HEK293 (cell line): ENCODE measurements at regions not wholly inside any gene's neighbourhood (a gene's known extent, or its start where the extent isn't known, plus 50 kb on each side); places are given as distances from the start of the nearest gene placed in this dataset.

Experiments
- GLI4 ChIP-seq: fragments of 450-650 bp; formaldehyde crosslinking; IDR thresholded peaks from 2 replicates; pipeline ENCODE4 v1.5.1; 2016; ENCODE audit warnings: missing biosample characterization, missing genetic modification characterization
- ZNF24 ChIP-seq: fragments of 450-650 bp; formaldehyde crosslinking; IDR thresholded peaks from 2 replicates; pipeline ENCODE4 v1.5.1; 2016; ENCODE audit warnings: missing biosample characterization, missing genetic modification characterization
- ZNF473 ChIP-seq: fragments of 450-650 bp; formaldehyde crosslinking; IDR thresholded peaks from 2 replicates; pipeline ENCODE4 v1.5.1; 2017; ENCODE audit warnings: missing biosample characterization, missing genetic modification characterization
- ZNF521 ChIP-seq: fragments of 450-650 bp; formaldehyde crosslinking; IDR thresholded peaks from 2 replicates; pipeline ENCODE4 v1.5.1; 2017; ENCODE audit warnings: missing biosample characterization, mild to moderate bottlenecking, missing genetic modification characterization
- ZNF530 ChIP-seq: fragments of 450-650 bp; formaldehyde crosslinking; IDR thresholded peaks from 2 replicates; pipeline ENCODE4 v1.5.1; 2016; ENCODE audit warnings: low read depth, missing biosample characterization, missing genetic modification characterization
- ZNF544 ChIP-seq: fragments of 450-650 bp; formaldehyde crosslinking; IDR thresholded peaks from 2 replicates; pipeline ENCODE4 v1.5.0; 2017; ENCODE audit warnings: missing biosample characterization, missing genetic modification characterization
- ZNF777 ChIP-seq: fragments of 450-650 bp; formaldehyde crosslinking; IDR thresholded peaks from 2 replicates; pipeline ENCODE4 v1.5.1; 2017; ENCODE audit warnings: missing biosample characterization, missing genetic modification characterization, borderline replicate concordance
- ZNF792 ChIP-seq: fragments of 450-650 bp; formaldehyde crosslinking; IDR thresholded peaks from 2 replicates; pipeline ENCODE4 v1.5.1; 2016; ENCODE audit warnings: missing biosample characterization, missing genetic modification characterization
- TF ChIP-seq, protein P1 (sequence below): fragments of 450-650 bp; formaldehyde crosslinking; IDR thresholded peaks from 2 replicates; pipeline ENCODE4 v1.5.1; 2016; ENCODE audit warnings: missing biosample characterization, missing genetic modification characterization

DNA sequence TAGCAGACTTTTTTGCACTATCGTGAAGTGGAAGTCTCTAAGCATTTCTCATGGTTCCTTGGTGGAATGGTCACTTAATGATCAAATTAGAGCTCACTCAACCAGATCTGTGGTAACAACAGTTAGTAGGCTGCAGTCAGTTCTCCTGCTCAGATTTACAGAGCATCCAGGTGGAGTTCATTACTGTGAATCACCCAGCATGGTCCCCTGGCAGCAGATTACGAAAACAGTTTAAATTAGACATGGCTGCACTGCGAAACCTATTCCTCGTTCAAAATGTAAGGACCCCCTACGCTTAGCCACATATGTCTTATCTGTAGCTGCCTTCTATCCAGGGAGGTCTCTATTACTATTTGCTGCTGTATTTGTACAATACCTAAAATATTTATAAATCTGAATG, 823.6 kb upstream of the ARRDC3 start:
- TF ChIP-seq, protein P1, sequence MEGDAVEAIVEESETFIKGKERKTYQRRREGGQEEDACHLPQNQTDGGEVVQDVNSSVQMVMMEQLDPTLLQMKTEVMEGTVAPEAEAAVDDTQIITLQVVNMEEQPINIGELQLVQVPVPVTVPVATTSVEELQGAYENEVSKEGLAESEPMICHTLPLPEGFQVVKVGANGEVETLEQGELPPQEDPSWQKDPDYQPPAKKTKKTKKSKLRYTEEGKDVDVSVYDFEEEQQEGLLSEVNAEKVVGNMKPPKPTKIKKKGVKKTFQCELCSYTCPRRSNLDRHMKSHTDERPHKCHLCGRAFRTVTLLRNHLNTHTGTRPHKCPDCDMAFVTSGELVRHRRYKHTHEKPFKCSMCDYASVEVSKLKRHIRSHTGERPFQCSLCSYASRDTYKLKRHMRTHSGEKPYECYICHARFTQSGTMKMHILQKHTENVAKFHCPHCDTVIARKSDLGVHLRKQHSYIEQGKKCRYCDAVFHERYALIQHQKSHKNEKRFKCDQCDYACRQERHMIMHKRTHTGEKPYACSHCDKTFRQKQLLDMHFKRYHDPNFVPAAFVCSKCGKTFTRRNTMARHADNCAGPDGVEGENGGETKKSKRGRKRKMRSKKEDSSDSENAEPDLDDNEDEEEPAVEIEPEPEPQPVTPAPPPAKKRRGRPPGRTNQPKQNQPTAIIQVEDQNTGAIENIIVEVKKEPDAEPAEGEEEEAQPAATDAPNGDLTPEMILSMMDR: no peak
- TF ChIP-seq ZNF530 (tag by site-specific recombination) (no peak), ZNF544 (no peak), ZNF777 (tag by site-specific recombination) (no peak), GLI4 (no peak), ZNF473 (tag by site-specific recombination) (no peak), ZNF521 (tag by site-specific recombination) (no peak), ZNF792 (tag by site-specific recombination) (no peak), ZNF24 (tag by site-specific recombination) (no peak)
